Calu3 (cell line): ENCODE measurements at regions not wholly inside any gene's neighbourhood (a gene's known extent, or its start where the extent isn't known, plus 50 kb on each side); places are given as distances from the start of the nearest gene placed in this dataset.

Experiments
- BruUV-seq: library from RNA; stranded (reverse); fragments of 400-500 nt; replicated peaks from 2 replicates; lab custom pipeline; 2021; lab: Mats Ljungman, UMichigan
- CTCF ChIA-PET: fragments of 300-600 bp; sonication (Branson Sonifier 250); formaldehyde crosslinking; loops from one replicate; lab custom pipeline; 2022; ENCODE audit warnings: antibody characterized with exemption; lab: Charles Lee
- DNase-seq: peaks from one replicate; pipeline ENCODE4 v3.0.0; 2022
- H3K27ac Mint-ChIP-seq: one replicate; pipeline ENCODE4 v1.8.0; 2022; ENCODE audit warnings: mixed read lengths; ENCODE audit not compliant: unreplicated experiment
- H3K27me3 Mint-ChIP-seq: one replicate; pipeline ENCODE4 v1.8.0; 2022; ENCODE audit warnings: mixed read lengths; ENCODE audit not compliant: unreplicated experiment
- H3K36me3 Mint-ChIP-seq: one replicate; pipeline ENCODE4 v1.8.0; 2022; ENCODE audit warnings: mild to moderate bottlenecking, moderate library complexity, mixed read lengths; ENCODE audit not compliant: insufficient read depth, unreplicated experiment
- H3K4me1 Mint-ChIP-seq: one replicate; pipeline ENCODE4 v1.8.0; 2022; ENCODE audit warnings: mild to moderate bottlenecking, low read depth, mixed read lengths; ENCODE audit not compliant: unreplicated experiment
- H3K4me3 Mint-ChIP-seq: one replicate; pipeline ENCODE4 v1.8.0; 2022; ENCODE audit warnings: mild to moderate bottlenecking, low read depth, moderate library complexity, mixed read lengths; ENCODE audit not compliant: unreplicated experiment
- H3K9me3 Mint-ChIP-seq: one replicate; pipeline ENCODE4 v1.8.0; 2022; ENCODE audit warnings: low read depth, mixed read lengths; ENCODE audit not compliant: unreplicated experiment
- intact Hi-C: fragments of 100-400 bp; cut with micrococcal nuclease; formaldehyde crosslinking; loops from one replicate; pipeline ENCODE4 v1.10.0; 2022; ENCODE audit not compliant: unreplicated experiment
- TF ChIP-seq, protein P1 (sequence below): fragments of 200-600 bp; IDR thresholded peaks from one replicate; pipeline ENCODE4 v1.8.0; 2022; ENCODE audit warnings: antibody characterized with exemption; ENCODE audit not compliant: unreplicated experiment

DNA sequence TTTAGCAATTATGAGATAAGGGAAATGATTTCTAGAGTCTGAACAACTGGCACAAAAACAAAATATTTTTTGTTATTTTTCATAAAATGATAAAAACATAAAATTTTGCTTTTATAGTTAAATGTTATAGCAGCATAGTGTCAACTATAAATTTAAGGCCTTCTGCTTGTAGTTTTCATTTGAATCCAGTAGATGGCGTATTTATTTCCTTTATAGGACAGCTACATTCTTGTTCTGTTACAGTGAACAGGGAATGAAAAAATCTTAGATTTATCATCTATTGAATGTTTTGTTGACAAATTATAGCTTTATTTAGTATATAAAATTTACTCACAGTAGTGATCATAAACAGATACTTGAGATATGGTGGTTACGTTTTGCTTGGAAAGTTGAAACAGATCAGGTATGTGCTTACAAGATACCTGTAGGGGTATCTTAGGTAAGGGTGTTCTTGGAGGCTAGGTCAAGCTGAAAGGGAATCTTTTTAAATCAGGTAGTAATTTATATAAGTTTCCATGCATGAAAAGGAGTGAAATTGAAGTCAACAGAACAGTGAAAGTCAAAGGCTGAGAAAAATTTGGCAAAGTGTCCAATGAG, 239.3 kb upstream of the GRIN3A start:
- H3K36me3 Mint-ChIP-seq, result no peaks in the 10 kb centered on the region
- no peak overlapping the region for H3K4me3 Mint-ChIP-seq
- no peaks in the 10 kb centered on the region for H3K27me3 Mint-ChIP-seq
- CTCF ChIA-PET, result no interaction called here
- BruUV-seq, result no TSS peak
- intact Hi-C loops, result loop anchor here (10.0 kb wide), 1 partner anchor 183 kb away; no protein-coding TSS in a partner anchor
- DNase-seq, result no peak
- no peaks in the 10 kb centered on the region for H3K4me1 Mint-ChIP-seq
- no peaks in the 10 kb centered on the region for H3K9me3 Mint-ChIP-seq
- no peak overlapping the region for H3K27ac Mint-ChIP-seq
- TF ChIP-seq, protein P1, sequence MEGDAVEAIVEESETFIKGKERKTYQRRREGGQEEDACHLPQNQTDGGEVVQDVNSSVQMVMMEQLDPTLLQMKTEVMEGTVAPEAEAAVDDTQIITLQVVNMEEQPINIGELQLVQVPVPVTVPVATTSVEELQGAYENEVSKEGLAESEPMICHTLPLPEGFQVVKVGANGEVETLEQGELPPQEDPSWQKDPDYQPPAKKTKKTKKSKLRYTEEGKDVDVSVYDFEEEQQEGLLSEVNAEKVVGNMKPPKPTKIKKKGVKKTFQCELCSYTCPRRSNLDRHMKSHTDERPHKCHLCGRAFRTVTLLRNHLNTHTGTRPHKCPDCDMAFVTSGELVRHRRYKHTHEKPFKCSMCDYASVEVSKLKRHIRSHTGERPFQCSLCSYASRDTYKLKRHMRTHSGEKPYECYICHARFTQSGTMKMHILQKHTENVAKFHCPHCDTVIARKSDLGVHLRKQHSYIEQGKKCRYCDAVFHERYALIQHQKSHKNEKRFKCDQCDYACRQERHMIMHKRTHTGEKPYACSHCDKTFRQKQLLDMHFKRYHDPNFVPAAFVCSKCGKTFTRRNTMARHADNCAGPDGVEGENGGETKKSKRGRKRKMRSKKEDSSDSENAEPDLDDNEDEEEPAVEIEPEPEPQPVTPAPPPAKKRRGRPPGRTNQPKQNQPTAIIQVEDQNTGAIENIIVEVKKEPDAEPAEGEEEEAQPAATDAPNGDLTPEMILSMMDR, result no peak

DNA sequence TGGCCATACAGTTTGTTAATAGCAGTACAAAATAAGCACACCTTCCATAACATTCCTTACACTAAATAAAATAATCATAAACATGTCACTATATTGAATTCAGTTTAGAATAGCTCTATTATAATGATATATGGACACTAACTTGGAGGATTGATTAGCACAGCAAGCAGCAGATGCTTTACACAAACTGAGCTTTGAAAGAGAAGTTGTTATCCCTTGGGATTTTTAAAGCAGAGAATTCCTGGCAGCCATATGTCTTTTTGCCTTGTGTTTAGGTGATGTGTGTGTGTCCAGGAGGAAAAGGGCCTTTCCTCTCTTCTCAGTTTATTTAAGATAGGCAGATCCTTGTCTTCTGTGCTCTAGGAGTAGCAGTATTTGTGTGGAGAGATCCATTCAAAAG, 232.2 kb upstream of the GRIN3A start:
- H3K4me1 Mint-ChIP-seq, result no peaks in the 10 kb centered on the region
- CTCF ChIA-PET, result no interaction called here
- no peak for DNase-seq
- TF ChIP-seq, protein P1, result no peak
- H3K36me3 Mint-ChIP-seq, result no peaks in the 10 kb centered on the region
- H3K4me3 Mint-ChIP-seq, result no peak overlapping the region
- no peaks in the 10 kb centered on the region for H3K27me3 Mint-ChIP-seq
- intact Hi-C loops, result loop anchor here (10.0 kb wide), 1 partner anchor 176 kb away; no protein-coding TSS in a partner anchor
- no TSS peak for BruUV-seq
- no peak overlapping the region for H3K27ac Mint-ChIP-seq
- H3K9me3 Mint-ChIP-seq, result no peaks in the 10 kb centered on the region

DNA sequence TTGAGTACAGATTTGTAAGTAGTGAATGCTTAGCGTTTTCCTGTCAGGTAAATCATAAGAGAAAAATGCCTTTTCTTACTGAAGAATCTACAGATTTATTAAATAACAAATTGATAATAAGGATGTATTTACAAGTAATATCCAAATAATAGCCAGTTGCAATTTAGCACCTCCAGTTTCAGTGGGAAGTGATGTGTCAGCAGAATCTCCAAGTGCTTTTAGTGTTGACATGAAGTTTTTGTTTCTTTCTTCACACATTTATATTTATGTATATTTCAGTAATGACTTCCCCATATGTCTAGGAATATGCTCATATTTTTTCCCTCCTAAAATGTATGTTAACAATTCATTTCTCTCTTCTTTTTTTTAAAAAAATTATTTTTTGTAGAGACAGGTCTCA, 229.9 kb upstream of the GRIN3A start:
- H3K4me3 Mint-ChIP-seq, result no peak overlapping the region
- CTCF ChIA-PET, result no interaction called here
- intact Hi-C loops, result no loop called here
- H3K27ac Mint-ChIP-seq, result no peak overlapping the region
- H3K9me3 Mint-ChIP-seq, result no peaks in the 10 kb centered on the region
- TF ChIP-seq, protein P1, result no peak
- no peaks in the 10 kb centered on the region for H3K27me3 Mint-ChIP-seq
- H3K36me3 Mint-ChIP-seq, result no peaks in the 10 kb centered on the region
- H3K4me1 Mint-ChIP-seq, result no peaks in the 10 kb centered on the region
- BruUV-seq, result no TSS peak
- DNase-seq, result no peak

DNA sequence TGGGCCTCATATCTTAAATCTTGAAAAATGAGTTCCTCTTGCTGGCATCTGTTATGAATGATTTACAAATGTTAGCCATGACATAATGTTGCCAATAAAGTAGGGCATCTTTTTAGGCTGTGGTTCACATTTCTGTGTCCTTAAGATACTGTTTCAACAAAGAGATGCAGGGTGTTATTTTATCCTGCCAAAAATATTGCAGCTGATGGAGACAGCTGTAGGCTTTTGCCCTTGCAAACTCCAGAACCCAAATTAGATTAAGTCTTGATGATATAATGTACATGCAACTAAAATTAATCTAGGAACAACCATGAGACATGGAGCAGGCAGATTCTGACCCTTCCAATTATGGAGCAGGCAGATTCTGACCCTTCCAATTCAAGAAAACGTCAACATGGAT, 228.2 kb upstream of the GRIN3A start:
- no peaks in the 10 kb centered on the region for H3K9me3 Mint-ChIP-seq
- H3K27me3 Mint-ChIP-seq, result no peaks in the 10 kb centered on the region
- no TSS peak for BruUV-seq

More for the DNA sequence above, 228.2 kb upstream of the GRIN3A start:
- TF ChIP-seq, protein P1, result no peak
- no peak overlapping the region for H3K4me3 Mint-ChIP-seq
- no peak for DNase-seq
- no peaks in the 10 kb centered on the region for H3K4me1 Mint-ChIP-seq
- CTCF ChIA-PET, result no interaction called here
- intact Hi-C loops, result no loop called here
- no peak overlapping the region for H3K27ac Mint-ChIP-seq
- H3K36me3 Mint-ChIP-seq, result no peaks in the 10 kb centered on the region
